ENCODE measurements at regions not wholly inside any gene's neighbourhood (a gene's known extent, or its start where the extent isn't known, plus 50 kb on each side); places are given as distances from the start of the nearest gene placed in this dataset.

DNA sequence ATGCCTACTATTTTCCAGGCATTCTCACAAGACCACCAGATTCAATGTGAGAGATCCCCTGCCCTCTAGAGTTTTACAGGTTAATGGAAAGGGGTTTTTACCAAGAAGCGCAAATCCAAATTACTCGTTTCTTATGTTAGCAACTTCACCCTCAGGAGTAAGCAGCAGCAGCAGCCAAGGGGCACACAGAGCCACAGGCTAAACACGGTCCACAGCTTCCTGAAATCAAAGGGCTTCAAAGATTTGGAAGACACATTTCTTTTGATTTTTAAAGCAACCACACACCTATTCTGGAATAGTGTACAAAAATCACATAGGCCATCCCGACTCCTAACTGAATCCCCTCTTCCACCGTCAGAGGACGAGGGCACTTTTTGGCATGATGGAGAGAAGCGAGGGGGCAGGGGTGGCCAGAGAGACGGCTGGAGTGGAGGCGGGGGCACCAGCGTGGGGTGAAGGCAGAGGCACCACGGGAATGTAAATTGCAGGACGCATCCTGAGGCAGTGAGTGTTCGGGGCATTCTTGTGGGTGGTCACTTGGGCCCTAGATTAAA is 107.0 kb downstream of the ARF6 start:
- H3K4me3 ChIP-seq (ENCODE audit: low read length), result peak overlapping the region; percentile 3; the same call in 1 of the 2 replicates
- TF ChIP-seq ZNF274 (IDR thresholded peaks at IDR 0.05; ENCODE audit: low read depth, low read length), result no peak

DNA sequence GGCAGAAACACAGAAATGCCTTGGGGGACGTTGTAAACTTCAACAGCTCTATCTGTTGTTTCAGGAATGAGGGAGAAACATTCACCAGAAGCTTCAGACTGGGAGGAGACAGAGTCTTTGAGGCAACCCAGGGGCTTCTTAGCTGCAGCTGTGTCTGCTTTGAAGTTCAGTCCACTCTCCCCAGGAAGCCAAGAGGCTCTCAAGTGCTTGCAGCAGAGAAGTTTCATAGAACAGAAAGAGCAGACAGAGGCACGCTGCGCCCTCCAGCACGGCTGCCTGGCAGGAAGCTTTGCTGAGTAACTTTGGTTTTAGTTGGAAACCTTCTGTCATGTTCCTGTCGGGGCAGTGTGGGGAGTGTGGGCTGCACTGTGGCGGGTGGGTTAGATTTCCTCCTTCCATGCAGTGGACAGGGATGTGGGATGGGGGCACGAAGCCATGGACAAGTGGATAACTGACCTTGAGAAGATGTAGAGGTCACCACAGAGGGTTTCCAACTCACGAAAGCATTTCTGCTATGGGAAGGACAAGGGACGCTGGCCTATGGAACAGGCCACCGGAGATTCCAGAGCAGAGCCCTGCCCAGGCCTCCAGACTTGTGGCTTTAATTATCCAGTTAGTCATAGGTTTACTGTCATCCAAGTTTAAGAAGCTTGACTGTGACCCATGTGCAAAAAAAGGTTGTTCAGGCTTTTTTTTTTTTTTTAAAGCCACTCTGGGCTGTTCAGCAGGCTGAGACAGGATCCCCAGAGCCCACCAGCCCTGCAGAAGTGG is 107.7 kb downstream of the ARF6 start:
- peak overlapping the region; percentile 38; the same call in 1 of the 2 replicates for H3K4me3 ChIP-seq (ENCODE audit: low read length)
- TF ChIP-seq ZNF274 (IDR thresholded peaks at IDR 0.05; ENCODE audit: low read depth, low read length), result no peak

DNA sequence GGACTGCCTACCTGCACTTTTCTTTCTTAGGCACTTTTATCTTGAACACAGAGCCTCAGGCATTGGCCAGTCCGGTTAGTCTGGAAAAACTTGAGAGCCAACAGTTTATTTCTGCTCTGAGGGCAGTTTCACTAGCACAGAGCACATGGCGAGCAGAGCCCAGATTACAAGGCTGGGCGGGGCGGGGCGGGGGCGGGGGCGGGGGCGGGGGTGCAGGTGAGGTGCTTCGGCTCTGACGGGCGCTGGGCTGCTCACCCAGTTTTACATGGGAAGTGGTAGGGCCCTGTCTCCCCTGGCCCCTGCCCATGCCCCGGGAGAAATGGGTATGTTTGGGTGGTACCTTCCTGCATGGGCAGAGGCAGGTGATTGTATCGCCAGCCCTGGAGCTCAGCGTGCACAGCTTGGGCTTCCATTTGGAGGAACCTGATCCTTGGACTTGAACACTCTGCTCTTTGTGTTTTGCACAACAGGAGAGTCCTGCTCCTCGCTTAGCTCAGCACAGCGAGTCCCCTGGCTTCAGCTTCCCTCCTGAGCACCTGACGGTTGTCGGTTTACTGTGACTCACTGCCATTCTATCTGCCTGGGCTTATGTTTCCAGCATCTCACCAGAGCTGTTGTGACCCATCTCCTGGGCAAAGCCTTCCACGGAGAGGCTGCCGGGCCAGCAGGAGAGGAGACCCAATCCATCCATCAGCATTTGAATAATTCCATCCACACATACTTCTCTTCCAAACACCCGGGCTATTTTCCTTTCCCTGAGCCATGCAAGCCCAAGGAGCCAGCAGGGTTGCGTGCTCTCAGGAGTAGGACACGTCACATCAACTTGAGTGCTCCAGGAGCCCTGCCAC is 108.5 kb downstream of the ARF6 start:
- no peak for TF ChIP-seq ZNF274 (IDR thresholded peaks at IDR 0.05; ENCODE audit: low read depth, low read length)
- peak overlapping the region; percentile 38; the same call in 1 of the 2 replicates for H3K4me3 ChIP-seq (ENCODE audit: low read length)

DNA sequence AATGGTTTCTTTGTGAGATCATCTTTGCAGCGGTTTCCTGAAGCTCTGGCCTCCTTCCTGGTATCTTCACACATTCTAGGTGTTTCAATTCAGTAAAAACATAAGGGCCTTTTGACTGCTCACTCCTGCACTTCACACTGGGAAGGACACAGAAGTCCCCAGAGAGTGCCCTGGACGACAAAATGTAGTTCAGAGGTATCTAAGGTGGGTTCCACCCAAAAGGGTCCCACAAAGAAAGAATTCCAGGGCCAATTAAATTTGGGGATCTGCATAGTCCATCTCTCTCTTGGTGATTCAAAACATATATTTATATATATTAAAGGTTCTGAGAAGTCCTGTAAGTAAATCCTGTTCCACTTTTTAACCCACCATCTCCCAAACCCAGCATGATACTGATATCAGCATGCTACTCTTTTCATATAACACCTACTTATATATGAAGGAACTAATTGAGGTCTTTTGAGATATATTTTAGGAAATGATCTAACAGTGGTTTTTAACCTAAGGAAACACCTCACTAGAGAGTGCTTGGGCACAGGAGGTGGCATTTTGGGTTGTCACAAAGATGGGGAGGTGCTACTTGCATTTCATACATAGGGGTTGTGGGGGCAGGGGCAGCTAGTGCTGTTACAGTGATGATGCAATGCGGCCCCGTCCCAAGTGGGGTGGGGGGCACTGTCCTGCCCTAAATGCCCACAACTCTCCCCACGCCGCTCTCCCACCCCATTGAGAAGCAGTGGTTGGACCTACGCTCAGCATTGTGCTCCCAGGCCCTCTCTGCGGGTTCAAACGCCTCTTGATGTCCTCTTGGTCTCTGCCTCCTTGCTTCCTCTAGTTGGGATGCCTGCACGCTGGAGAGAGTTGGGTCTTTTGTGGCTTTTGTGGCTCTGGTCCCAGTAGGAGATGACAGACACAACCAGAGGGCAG is 109.4 kb downstream of the ARF6 start:
- TF ChIP-seq ZNF274 (IDR thresholded peaks at IDR 0.05; ENCODE audit: low read depth, low read length), result no peak
- H3K4me3 ChIP-seq (ENCODE audit: low read length), result peak overlapping the region; percentile 63; the same call in 1 of the 2 replicates

DNA sequence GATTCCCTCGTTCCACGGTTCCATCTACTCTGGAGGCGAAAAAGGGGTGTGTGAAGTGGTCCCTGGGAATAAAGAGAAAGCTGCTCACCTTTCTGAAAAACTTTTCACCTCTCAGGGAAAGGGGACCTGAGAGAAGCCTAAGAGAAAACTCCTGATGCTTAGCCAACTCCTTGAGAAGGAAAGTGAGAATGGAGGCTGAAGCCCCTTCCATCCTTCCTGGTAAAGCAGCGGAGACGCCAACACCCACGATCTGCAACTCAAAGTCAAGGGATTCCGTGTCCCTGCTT is 110.0 kb downstream of the ARF6 start:
- TF ChIP-seq ZNF274 (IDR thresholded peaks at IDR 0.05; ENCODE audit: low read depth, low read length), result no peak
- H3K4me3 ChIP-seq (ENCODE audit: low read length), result peak overlapping the region; percentile 63; the same call in 1 of the 2 replicates

DNA sequence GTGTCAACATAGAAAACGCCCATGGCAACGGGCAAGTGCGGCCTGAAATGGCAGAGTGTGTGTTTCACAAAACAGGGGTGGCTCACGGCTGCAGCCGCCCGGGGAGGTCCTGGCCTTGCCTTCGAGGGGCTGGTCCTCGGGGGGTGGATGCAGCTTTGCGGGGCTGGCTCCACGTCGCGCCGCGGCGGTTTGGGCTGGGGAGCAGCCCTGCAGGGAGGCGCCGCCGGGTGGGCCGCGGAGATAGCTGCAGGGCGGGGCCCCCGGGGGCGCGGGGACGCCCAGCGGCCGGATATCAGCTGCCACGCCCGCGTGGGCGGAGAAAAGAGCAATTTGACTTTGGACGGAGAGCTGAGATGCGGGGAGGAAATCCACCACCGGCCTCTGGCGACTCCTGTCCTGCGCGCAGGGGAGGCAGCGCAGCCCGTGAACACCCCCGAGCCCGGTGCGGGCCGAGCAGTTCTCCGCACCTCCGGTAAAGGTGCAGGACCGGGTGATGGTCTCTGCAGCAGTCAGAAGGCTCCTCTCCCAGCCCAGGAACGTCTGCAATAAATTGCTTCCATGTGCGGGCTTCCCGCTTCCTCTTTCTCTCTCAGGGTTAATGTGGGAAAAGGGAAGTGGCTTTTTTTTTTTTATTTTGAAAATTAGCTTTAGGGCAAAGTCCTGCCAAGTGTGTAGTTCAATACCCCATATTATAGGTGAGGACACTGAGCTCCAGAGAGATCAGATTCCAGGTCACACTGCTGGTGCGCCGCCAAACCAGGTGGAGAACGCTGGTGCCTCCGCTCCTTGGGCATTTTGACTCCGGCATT is 110.5 kb downstream of the ARF6 start:
- peak overlapping the region; percentile 63 for H3K4me3 ChIP-seq (ENCODE audit: low read length)
- no peak for TF ChIP-seq ZNF274 (IDR thresholded peaks at IDR 0.05; ENCODE audit: low read depth, low read length)

DNA sequence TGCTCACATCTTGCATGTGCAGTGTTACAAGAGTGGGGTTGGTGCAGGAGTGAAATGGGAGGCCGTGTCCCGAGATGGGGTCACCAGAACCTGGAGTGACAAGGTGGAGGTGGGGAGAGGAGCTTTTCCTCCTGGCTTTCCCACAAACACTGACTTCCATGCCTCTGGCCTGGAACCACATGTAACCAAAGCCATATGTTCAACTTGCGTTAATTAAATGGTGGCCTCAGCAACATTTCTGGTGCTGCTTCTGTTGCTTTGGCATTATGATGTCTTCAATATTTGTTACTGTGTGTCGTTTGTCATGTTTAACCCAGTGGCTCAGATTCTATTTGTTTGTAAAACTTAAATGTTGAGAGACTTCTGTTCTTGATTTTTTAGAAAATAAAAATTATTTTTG is 110.2 kb downstream of the VCPKMT start:
- no peak overlapping the region for H3K4me3 ChIP-seq (ENCODE audit: low read length)

DNA sequence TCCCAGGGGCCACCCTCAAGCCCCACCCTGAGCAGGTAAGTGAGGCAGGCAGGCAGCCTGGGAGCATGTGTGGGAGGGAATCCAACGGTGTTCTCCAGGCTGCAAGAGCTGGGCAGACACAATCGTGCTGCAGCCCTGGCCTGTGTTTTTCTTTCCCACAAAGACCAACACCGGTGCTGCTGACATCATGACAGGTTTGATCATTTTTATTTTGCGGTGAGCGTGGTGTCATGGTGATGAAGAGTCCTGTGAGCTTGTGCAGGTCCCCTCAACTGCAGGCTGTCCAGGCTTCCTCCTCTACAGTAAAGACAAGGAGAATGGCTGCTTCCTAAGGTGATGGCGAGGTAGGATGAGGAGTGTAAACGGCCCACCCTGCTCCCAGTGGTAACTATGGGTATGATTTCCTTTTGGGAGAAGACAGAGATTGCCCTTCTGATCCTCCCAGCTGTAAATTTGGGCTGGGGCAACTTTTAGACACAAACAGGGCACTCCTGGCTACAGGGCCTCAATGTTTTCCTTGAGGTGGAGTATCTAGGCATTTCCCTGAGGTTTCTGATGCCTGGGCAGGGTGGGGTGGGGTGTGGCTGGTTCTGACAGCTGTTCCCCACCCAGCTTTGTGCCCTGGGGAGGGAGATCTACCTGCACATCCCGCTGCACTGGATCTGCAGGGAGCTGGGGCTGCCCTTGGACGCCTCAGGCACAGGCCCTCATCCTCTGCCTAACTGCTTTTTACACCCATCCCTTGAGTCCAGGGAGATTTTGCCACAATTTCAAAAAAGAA is 109.1 kb downstream of the VCPKMT start:
- no peak for TF ChIP-seq ZNF274 (IDR thresholded peaks at IDR 0.05; ENCODE audit: low read depth, low read length)
- H3K4me3 ChIP-seq (ENCODE audit: low read length), result no peak overlapping the region

More for the DNA sequence above, 110.2 kb downstream of the VCPKMT start:
- TF ChIP-seq ZNF274 (IDR thresholded peaks at IDR 0.05; ENCODE audit: low read depth, low read length), result no peak

DNA sequence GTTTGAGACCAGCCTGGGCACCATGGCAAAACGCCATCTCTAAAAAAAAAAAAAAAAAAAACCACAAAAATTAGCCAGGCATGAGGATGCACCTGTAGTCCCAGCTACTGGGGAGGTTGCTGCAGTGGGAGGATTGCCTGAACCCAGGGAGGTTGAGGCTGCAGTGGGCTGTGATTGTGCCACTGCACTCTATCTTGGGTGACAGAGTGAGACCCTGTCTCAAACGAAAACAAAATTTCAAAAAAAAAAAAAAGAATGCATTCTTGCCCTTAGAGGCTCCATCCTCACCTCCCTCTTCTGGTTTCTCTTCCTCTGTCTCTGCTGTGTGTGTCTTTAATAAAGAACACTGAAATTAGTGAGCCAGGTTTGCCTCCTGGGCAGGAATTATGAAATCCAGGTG is 107.8 kb downstream of the VCPKMT start:
- TF ChIP-seq ZNF274 (IDR thresholded peaks at IDR 0.05; ENCODE audit: low read depth, low read length), result no peak
- H3K4me3 ChIP-seq (ENCODE audit: low read length), result no peak overlapping the region

DNA sequence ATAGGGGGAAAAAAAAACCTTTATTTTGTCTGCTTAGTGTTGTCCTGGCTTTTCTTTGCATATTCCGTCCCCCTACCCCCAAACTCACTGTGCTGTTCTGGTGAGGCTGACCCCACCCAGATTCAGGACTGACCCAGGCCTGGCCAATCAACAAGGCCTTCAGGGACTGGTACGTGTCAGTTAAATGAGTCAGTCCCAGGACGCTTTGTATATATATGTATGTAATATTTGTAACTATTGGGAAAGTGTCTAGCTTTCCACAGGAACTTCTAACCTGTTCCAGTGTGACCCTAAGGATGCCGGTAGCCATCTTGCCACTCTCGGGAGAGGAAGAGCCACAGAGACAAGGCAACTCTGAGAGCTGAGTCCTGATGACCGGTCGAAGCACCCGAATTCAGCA is 107.4 kb downstream of the VCPKMT start:
- no peak overlapping the region for H3K4me3 ChIP-seq (ENCODE audit: low read length)

DNA sequence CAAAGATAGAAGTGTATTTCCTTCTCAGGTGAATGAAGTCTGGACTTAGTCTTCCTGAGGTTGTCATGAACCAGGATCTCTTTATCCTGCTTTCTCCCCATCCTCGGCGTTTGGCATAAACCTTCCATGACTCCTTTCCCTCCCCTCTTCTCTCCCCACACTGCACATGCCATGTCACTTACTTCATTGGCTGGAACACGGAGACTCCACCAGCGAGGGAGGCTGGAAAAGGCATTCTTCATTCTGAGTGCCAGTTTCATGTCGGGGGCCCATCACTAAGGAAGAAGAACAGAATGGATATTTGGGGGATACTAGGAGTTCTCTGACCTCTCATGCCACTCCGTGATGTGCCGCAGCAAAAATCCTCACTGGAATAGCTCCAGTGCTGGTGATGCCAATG is 105.6 kb downstream of the VCPKMT start:
- no peak for TF ChIP-seq ZNF274 (IDR thresholded peaks at IDR 0.05; ENCODE audit: low read depth, low read length)
- no peak overlapping the region for H3K4me3 ChIP-seq (ENCODE audit: low read length)

More for the DNA sequence above, 107.4 kb downstream of the VCPKMT start:
- no peak for TF ChIP-seq ZNF274 (IDR thresholded peaks at IDR 0.05; ENCODE audit: low read depth, low read length)

DNA sequence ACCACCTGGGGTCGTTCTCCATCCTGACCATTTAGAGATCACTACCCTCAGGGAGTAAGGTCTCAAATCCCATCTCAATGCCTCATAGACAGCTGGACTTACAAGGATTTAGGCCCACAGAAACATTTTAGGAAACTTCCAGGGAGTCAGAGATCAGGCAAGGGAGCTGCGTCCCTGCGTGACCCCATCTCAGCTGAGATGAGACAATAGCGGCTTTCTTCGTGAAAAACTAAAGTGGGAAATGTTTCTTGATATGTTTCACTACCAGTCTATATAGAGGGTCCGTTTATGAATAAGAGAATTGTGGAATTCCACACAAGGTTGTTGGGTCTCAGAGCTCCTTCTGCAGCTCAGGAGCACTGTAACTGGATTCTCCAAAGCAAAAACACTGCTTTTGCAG is 105.1 kb downstream of the VCPKMT start:
- TF ChIP-seq ZNF274 (IDR thresholded peaks at IDR 0.05; ENCODE audit: low read depth, low read length), result no peak
- no peak overlapping the region for H3K4me3 ChIP-seq (ENCODE audit: low read length)
